Progenitor cell of endocrine pancreas (in vitro differentiated cells): ENCODE measurements at regions not wholly inside any gene's neighbourhood (a gene's known extent, or its start where the extent isn't known, plus 50 kb on each side); places are given as distances from the start of the nearest gene placed in this dataset.

Source experiments
- DNase-seq: peaks from one replicate; pipeline ENCODE4 v3.0.0; 2021; ENCODE audit warnings: low spot score; ENCODE audit not compliant: unreplicated experiment
- H3K27ac Mint-ChIP-seq: 2 replicates; pipeline ENCODE4 v1.8.0; 2021; ENCODE audit warnings: mild to moderate bottlenecking, moderate library complexity, mixed read lengths
- H3K27me3 Mint-ChIP-seq: 2 replicates; pipeline ENCODE4 v1.8.0; 2021; ENCODE audit warnings: mixed read lengths
- H3K36me3 Mint-ChIP-seq: 2 replicates; pipeline ENCODE4 v1.8.0; 2022; ENCODE audit warnings: mixed read lengths; ENCODE audit not compliant: insufficient read depth
- H3K4me1 Mint-ChIP-seq: 2 replicates; pipeline ENCODE4 v1.8.0; 2021; ENCODE audit warnings: low read depth, mixed read lengths
- H3K4me3 Mint-ChIP-seq: 2 replicates; pipeline ENCODE4 v1.8.0; 2021; ENCODE audit warnings: low read depth, mild to moderate bottlenecking, moderate library complexity, mixed read lengths
- H3K9me3 Mint-ChIP-seq: 2 replicates; pipeline ENCODE4 v1.8.0; 2021; ENCODE audit warnings: low read depth, mixed read lengths
- TF ChIP-seq, protein P1 (sequence below): fragments of 200-600 bp; sonication (generic); IDR thresholded peaks from one replicate; pipeline ENCODE4 v1.5.0; 2021; ENCODE audit warnings: antibody characterized with exemption, mild to moderate bottlenecking; ENCODE audit not compliant: unreplicated experiment

DNA sequence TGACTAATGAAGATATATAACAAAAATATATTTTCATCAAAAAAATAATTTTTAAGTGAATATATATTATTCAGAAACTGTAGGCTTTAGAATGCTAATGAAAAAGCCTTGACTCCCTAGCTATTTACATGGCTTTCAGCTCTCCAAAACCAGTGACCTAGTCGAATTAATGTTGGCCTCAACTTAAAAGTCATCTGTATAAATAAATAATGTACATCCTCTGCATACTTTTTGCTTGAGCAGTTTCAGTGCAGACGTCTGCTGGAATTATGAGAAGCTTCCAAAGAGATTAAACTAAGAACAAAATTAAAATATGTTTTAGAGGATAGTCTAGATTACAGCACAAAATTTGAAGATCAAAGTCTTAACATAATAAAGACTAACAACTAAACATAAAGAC is 520.4 kb upstream of the ALCAM start:
- TF ChIP-seq, protein P1, sequence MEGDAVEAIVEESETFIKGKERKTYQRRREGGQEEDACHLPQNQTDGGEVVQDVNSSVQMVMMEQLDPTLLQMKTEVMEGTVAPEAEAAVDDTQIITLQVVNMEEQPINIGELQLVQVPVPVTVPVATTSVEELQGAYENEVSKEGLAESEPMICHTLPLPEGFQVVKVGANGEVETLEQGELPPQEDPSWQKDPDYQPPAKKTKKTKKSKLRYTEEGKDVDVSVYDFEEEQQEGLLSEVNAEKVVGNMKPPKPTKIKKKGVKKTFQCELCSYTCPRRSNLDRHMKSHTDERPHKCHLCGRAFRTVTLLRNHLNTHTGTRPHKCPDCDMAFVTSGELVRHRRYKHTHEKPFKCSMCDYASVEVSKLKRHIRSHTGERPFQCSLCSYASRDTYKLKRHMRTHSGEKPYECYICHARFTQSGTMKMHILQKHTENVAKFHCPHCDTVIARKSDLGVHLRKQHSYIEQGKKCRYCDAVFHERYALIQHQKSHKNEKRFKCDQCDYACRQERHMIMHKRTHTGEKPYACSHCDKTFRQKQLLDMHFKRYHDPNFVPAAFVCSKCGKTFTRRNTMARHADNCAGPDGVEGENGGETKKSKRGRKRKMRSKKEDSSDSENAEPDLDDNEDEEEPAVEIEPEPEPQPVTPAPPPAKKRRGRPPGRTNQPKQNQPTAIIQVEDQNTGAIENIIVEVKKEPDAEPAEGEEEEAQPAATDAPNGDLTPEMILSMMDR, result no peak
- no peak overlapping the region for H3K27ac Mint-ChIP-seq
- peaks cover 19% of the 10 kb centered on the region for H3K9me3 Mint-ChIP-seq

DNA sequence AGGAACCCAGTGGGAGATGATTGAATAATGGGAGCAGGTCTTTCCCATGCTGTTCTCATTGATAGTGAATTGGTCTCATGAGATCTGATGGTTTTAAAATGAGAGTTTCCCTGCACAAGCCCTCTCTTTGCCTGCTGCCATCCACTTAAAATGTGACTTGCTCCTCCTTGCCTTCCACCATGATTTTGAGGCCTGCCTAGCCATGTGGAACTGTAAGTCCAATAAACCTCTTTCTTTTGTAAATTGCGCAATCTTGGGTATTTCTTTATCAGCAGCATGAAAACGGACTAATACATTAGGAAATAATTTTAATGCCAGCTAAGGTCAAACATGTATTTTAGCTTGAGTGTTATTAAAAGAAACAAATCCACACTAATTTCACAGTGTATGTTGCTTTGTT is 517.6 kb upstream of the ALCAM start:
- Mint-ChIP-seq H3K27me3 (no peaks in the 10 kb centered on the region), H3K4me1 (no peaks in the 10 kb centered on the region), H3K36me3 (no peaks in the 10 kb centered on the region), H3K9me3 (peaks cover 22% of the 10 kb centered on the region), H3K4me3 (no peak overlapping the region), H3K27ac (no peak overlapping the region)
- DNase-seq, result no peak
- TF ChIP-seq, protein P1, result no peak

More for the DNA sequence above, 520.4 kb upstream of the ALCAM start:
- Mint-ChIP-seq H3K27me3 (no peaks in the 10 kb centered on the region), H3K36me3 (no peaks in the 10 kb centered on the region), H3K4me3 (no peak overlapping the region), H3K4me1 (no peaks in the 10 kb centered on the region)
- DNase-seq, result no peak

DNA sequence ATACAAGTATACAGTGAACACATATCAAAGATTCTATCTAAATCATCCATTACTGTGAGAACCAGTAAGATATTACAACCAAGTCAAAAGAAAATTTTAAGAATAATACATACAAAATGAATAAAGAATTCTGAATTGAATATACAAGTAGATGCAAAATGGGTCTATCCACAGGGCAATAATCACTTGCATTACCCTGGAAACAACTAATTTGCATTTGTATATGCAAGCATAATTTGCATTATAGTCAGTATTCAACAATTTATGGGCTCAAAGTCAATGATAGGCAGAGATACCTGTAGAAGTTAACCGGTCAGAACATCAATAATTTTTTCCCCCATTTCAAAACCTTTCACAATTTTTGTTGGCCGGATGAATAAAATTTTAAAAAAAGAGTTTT is 512.2 kb upstream of the ALCAM start:
- Mint-ChIP-seq H3K27me3 (no peaks in the 10 kb centered on the region), H3K4me3 (no peak overlapping the region), H3K27ac (no peak overlapping the region), H3K36me3 (no peaks in the 10 kb centered on the region), H3K9me3 (peaks cover 7% of the 10 kb centered on the region), H3K4me1 (no peaks in the 10 kb centered on the region)
- TF ChIP-seq, protein P1, result no peak
- no peak for DNase-seq

DNA sequence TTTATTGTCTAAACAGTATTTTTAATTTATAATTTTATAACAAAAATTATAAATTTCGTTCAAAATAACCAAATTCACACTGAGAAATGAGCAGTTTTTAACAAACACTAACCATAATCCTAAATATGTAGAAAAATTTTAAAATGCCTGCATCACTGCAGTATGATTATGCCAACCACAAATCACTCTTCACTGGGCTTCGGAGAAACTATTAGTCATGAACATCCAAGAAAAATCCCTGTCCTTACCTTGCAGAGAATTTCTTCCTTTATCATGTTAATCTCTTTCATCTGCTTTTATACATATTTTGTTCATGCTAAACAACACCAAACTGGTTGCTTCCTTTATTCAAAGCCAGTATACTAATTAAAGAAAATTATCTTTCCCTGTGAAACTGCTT is 511.0 kb upstream of the ALCAM start:
- TF ChIP-seq, protein P1, result no peak
- Mint-ChIP-seq H3K36me3 (no peaks in the 10 kb centered on the region), H3K9me3 (peaks cover 7% of the 10 kb centered on the region), H3K4me1 (no peaks in the 10 kb centered on the region), H3K27ac (no peak overlapping the region), H3K4me3 (no peak overlapping the region), H3K27me3 (no peaks in the 10 kb centered on the region)
- DNase-seq, result no peak

DNA sequence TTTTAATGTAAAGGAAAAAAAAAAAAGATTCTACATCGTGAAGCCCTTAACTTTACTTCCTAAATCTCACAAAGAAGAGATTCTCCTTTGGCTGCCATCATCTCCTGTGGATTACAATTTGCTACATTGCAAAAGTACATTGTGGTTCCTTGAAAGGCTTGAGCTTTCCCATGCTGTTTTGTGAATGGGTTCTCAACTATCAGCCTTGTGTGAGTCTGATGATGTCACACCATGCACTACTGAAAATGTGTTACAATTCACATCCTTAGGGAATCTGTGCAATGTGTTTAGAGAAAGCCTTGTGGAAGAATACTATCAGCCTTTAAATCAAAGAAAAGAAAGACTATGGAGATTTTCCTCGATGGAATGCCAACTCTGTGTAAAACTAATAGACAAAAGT is 510.0 kb upstream of the ALCAM start:
- peaks cover 4% of the 10 kb centered on the region for H3K9me3 Mint-ChIP-seq
- no peak overlapping the region for H3K27ac Mint-ChIP-seq
- H3K36me3 Mint-ChIP-seq, result no peaks in the 10 kb centered on the region
- no peaks in the 10 kb centered on the region for H3K27me3 Mint-ChIP-seq
- no peak overlapping the region for H3K4me3 Mint-ChIP-seq
- TF ChIP-seq, protein P1, result no peak
- DNase-seq, result no peak
- H3K4me1 Mint-ChIP-seq, result no peaks in the 10 kb centered on the region
